BLaER1 (cell line): ENCODE measurements at regions not wholly inside any gene's neighbourhood (a gene's known extent, or its start where the extent isn't known, plus 50 kb on each side); places are given as distances from the start of the nearest gene placed in this dataset.

Source experiments
- H3K27ac ChIP-seq: shearing (Covaris generic); formaldehyde crosslinking; 2 replicates; pipeline ENCODE4 v1.8.1; 2022
- H3K27me3 ChIP-seq: shearing (Covaris generic); formaldehyde crosslinking; 2 replicates; pipeline ENCODE4 v1.8.1; 2022
- H3K36me3 ChIP-seq: shearing (Covaris generic); formaldehyde crosslinking; 2 replicates; pipeline ENCODE4 v1.8.1; 2022
- H3K4me1 ChIP-seq: shearing (Covaris generic); formaldehyde crosslinking; 2 replicates; pipeline ENCODE4 v1.8.1; 2022
- H3K4me2 ChIP-seq: shearing (Covaris generic); formaldehyde crosslinking; 2 replicates; pipeline ENCODE4 v1.8.1; 2022
- H3K4me3 ChIP-seq: shearing (Covaris generic); formaldehyde crosslinking; 2 replicates; pipeline ENCODE4 v1.8.1; 2022
- H3K9ac ChIP-seq: shearing (Covaris generic); formaldehyde crosslinking; 2 replicates; pipeline ENCODE4 v1.8.1; 2022
- H3K9me3 ChIP-seq: shearing (Covaris generic); formaldehyde crosslinking; 2 replicates; pipeline ENCODE4 v1.8.1; 2022
- H4K20me1 ChIP-seq: shearing (Covaris generic); formaldehyde crosslinking; 2 replicates; pipeline ENCODE4 v1.8.1; 2022
- Cebpa-rat ChIP-seq: shearing (Covaris generic); IDR thresholded peaks from 2 replicates; pipeline ENCODE4 v1.8.1; 2022

- Histone ChIP-seq H3K27me3 (no peaks in the 10 kb centered on the region), H3K4me2 (peak overlapping the region; percentile 63), H3K4me1 (peaks cover 59% of the 10 kb centered on the region), H3K4me3 (no peak overlapping the region), H4K20me1 (no peaks in the 10 kb centered on the region), H3K9me3 (no peaks in the 10 kb centered on the region), H3K36me3 (no peaks in the 10 kb centered on the region), H3K9ac (no peak overlapping the region), H3K27ac (peak overlapping the region; percentile 27; the same call in 1 of the 2 replicates)
- no peak for TF ChIP-seq Cebpa-rat
Observed at GRCh38 chr3:101936419-101937356, 87.4 kb downstream of the NFKBIZ start.

GRCh38 chr3:101938262-101938847, 89.0 kb downstream of the NFKBIZ start:
- no peak for TF ChIP-seq Cebpa-rat
- H3K9me3 ChIP-seq, result no peaks in the 10 kb centered on the region
- no peak overlapping the region for H3K4me3 ChIP-seq
- peaks cover 76% of the 10 kb centered on the region for H3K4me1 ChIP-seq
- peak overlapping the region; percentile 43 for H3K4me2 ChIP-seq
- H3K27me3 ChIP-seq, result no peaks in the 10 kb centered on the region
- no peak overlapping the region for H3K9ac ChIP-seq
- H3K27ac ChIP-seq, result peak overlapping the region; percentile 51
- no peaks in the 10 kb centered on the region for H3K36me3 ChIP-seq
- H4K20me1 ChIP-seq, result no peaks in the 10 kb centered on the region

- Histone ChIP-seq H3K4me2 (peak overlapping the region; percentile 59), H3K4me1 (peaks cover 76% of the 10 kb centered on the region), H3K9ac (no peak overlapping the region), H3K36me3 (no peaks in the 10 kb centered on the region), H3K4me3 (no peak overlapping the region), H3K27me3 (no peaks in the 10 kb centered on the region), H3K9me3 (no peaks in the 10 kb centered on the region), H3K27ac (no peak overlapping the region), H4K20me1 (no peaks in the 10 kb centered on the region)
- TF ChIP-seq Cebpa-rat, result no peak
Observed at GRCh38 chr3:101939361-101940049, 90.2 kb downstream of the NFKBIZ start.

GRCh38 chr3:101940521-101941317, 91.4 kb downstream of the NFKBIZ start:
- H3K4me3 ChIP-seq, result no peak overlapping the region
- TF ChIP-seq Cebpa-rat, result no peak
- no peaks in the 10 kb centered on the region for H4K20me1 ChIP-seq
- H3K27me3 ChIP-seq, result no peaks in the 10 kb centered on the region
- H3K4me1 ChIP-seq, result peaks cover 77% of the 10 kb centered on the region
- H3K27ac ChIP-seq, result no peak overlapping the region
- H3K4me2 ChIP-seq, result peak overlapping the region; percentile 59
- no peaks in the 10 kb centered on the region for H3K9me3 ChIP-seq
- H3K9ac ChIP-seq, result no peak overlapping the region
- no peaks in the 10 kb centered on the region for H3K36me3 ChIP-seq

- Histone ChIP-seq H3K9me3 (no peaks in the 10 kb centered on the region), H3K36me3 (no peaks in the 10 kb centered on the region), H3K4me3 (no peak overlapping the region), H3K27me3 (no peaks in the 10 kb centered on the region), H3K4me1 (peaks cover 74% of the 10 kb centered on the region), H3K9ac (no peak overlapping the region), H3K27ac (no peak overlapping the region), H4K20me1 (no peaks in the 10 kb centered on the region), H3K4me2 (peak overlapping the region; percentile 59)
- TF ChIP-seq Cebpa-rat, result no peak
Observed at GRCh38 chr3:101941318-101942040, 92.2 kb downstream of the NFKBIZ start.

- no peaks in the 10 kb centered on the region for H4K20me1 ChIP-seq
- no peak overlapping the region for H3K9ac ChIP-seq
- no peak overlapping the region for H3K27ac ChIP-seq
- H3K4me1 ChIP-seq, result peaks cover 65% of the 10 kb centered on the region
- H3K36me3 ChIP-seq, result no peaks in the 10 kb centered on the region
- H3K27me3 ChIP-seq, result no peaks in the 10 kb centered on the region
- H3K9me3 ChIP-seq, result no peaks in the 10 kb centered on the region
- H3K4me3 ChIP-seq, result no peak overlapping the region
- TF ChIP-seq Cebpa-rat, result no peak
- peak overlapping the region; percentile 59 for H3K4me2 ChIP-seq
Observed at GRCh38 chr3:101942356-101942755, 93.0 kb downstream of the NFKBIZ start.

- Histone ChIP-seq H3K9ac (no peak overlapping the region), H4K20me1 (no peaks in the 10 kb centered on the region), H3K4me1 (peaks cover 58% of the 10 kb centered on the region), H3K4me3 (no peak overlapping the region), H3K4me2 (peak overlapping the region; percentile 59), H3K9me3 (no peaks in the 10 kb centered on the region), H3K27ac (no peak overlapping the region), H3K36me3 (no peaks in the 10 kb centered on the region), H3K27me3 (no peaks in the 10 kb centered on the region)
- TF ChIP-seq Cebpa-rat, result no peak
Observed at GRCh38 chr3:101943029-101943428, 93.7 kb downstream of the NFKBIZ start.

GRCh38 chr3:101944308-101944707, 95.0 kb downstream of the NFKBIZ start:
- no peaks in the 10 kb centered on the region for H4K20me1 ChIP-seq
- no peak overlapping the region for H3K27ac ChIP-seq
- peaks cover 46% of the 10 kb centered on the region for H3K4me1 ChIP-seq
- no peak for TF ChIP-seq Cebpa-rat
- no peak overlapping the region for H3K9ac ChIP-seq
- no peaks in the 10 kb centered on the region for H3K27me3 ChIP-seq
- H3K4me3 ChIP-seq, result no peak overlapping the region
- no peaks in the 10 kb centered on the region for H3K36me3 ChIP-seq
- H3K4me2 ChIP-seq, result no peak overlapping the region
- peaks cover 7% of the 10 kb centered on the region; the same call in 1 of the 2 replicates for H3K9me3 ChIP-seq

- no peak for TF ChIP-seq Cebpa-rat
- no peak overlapping the region for H3K27ac ChIP-seq
- peaks cover 29% of the 10 kb centered on the region for H3K4me1 ChIP-seq
- H3K9ac ChIP-seq, result no peak overlapping the region
- H3K4me2 ChIP-seq, result no peak overlapping the region
- H4K20me1 ChIP-seq, result no peaks in the 10 kb centered on the region
- H3K36me3 ChIP-seq, result no peaks in the 10 kb centered on the region
- peaks cover 11% of the 10 kb centered on the region; the same call in 1 of the 2 replicates for H3K9me3 ChIP-seq
- no peaks in the 10 kb centered on the region for H3K27me3 ChIP-seq
- H3K4me3 ChIP-seq, result no peak overlapping the region
Observed at GRCh38 chr3:101945980-101946379, 96.7 kb downstream of the NFKBIZ start.
